NB4 (cell line): ENCODE measurements at regions not wholly inside any gene's neighbourhood (a gene's known extent, or its start where the extent isn't known, plus 50 kb on each side); places are given as distances from the start of the nearest gene placed in this dataset.
A peak's percentile ranks its signal among the peaks of the same experiment; 100 is the strongest.

Source experiments
- DNase-seq: peaks from one replicate; pipeline ENCODE4 v3.0.0; 2010; ENCODE audit warnings: low read depth
- H3K4me3 ChIP-seq: one replicate; pipeline ENCODE4 v1.5.1; 2011; ENCODE audit warnings: mild to moderate bottlenecking, low read depth, low read length, moderate library complexity
- CTCF ChIP-seq: IDR thresholded peaks from one replicate; pipeline ENCODE4 v1.5.1; 2012; ENCODE audit warnings: low read depth, low read length
- MAX ChIP-seq: IDR thresholded peaks from 2 replicates; pipeline ENCODE4 v1.6.1; 2011; ENCODE audit warnings: low read depth, low read length
- MYC ChIP-seq: IDR thresholded peaks from 2 replicates; pipeline ENCODE4 v1.6.1; 2011; ENCODE audit warnings: low read depth, low read length
- POLR2A ChIP-seq: IDR thresholded peaks from 2 replicates; pipeline ENCODE4 v1.6.1; 2011; ENCODE audit warnings: mild to moderate bottlenecking; ENCODE audit not compliant: insufficient read length; ENCODE audit errors: extremely low read depth

- no peak for DNase-seq
- no peak for TF ChIP-seq CTCF
- no peak for TF ChIP-seq MAX
- TF ChIP-seq MYC: no peak
- no peak for TF ChIP-seq POLR2A
- no peak overlapping the region for H3K4me3 ChIP-seq
Observed at GRCh38 chr1:188247255-188247654, 1418.5 kb downstream of the PLA2G4A start.

GRCh38 chr1:188249811-188250210 lies 1421.1 kb downstream of the PLA2G4A start:
- peak; percentile 2 for DNase-seq
- H3K4me3 ChIP-seq: no peak overlapping the region
- TF ChIP-seq MAX: no peak
- TF ChIP-seq CTCF: no peak
- no peak for TF ChIP-seq MYC
- no peak for TF ChIP-seq POLR2A

GRCh38 chr1:188251036-188251435 lies 1422.3 kb downstream of the PLA2G4A start:
- H3K4me3 ChIP-seq: no peak overlapping the region

GRCh38 chr1:188261849-188262248 lies 1433.1 kb downstream of the PLA2G4A start:
- no peak overlapping the region for H3K4me3 ChIP-seq
- TF ChIP-seq MAX (no peak), POLR2A (no peak), CTCF (no peak), MYC (no peak)
- no peak for DNase-seq

More at GRCh38 chr1:188251036-188251435, 1422.3 kb downstream of the PLA2G4A start:
- TF ChIP-seq POLR2A (no peak), MAX (no peak), CTCF (no peak), MYC (no peak)
- DNase-seq: no peak

GRCh38 chr1:188269956-188270355 lies 1441.2 kb downstream of the PLA2G4A start:
- no peak for DNase-seq
- no peak for TF ChIP-seq CTCF
- no peak for TF ChIP-seq MAX
- no peak for TF ChIP-seq POLR2A
- no peak for TF ChIP-seq MYC
- no peak overlapping the region for H3K4me3 ChIP-seq

- H3K4me3 ChIP-seq: no peak overlapping the region
- TF ChIP-seq CTCF: no peak
- no peak for TF ChIP-seq MYC
- TF ChIP-seq MAX: no peak
- no peak for DNase-seq
Observed at GRCh38 chr1:188270497-188270896, 1441.7 kb downstream of the PLA2G4A start.
